Mesodermal cell (in vitro differentiated cells): ENCODE measurements at regions not wholly inside any gene's neighbourhood (a gene's known extent, or its start where the extent isn't known, plus 50 kb on each side); places are given as distances from the start of the nearest gene placed in this dataset.

Experiments used
- H3K27ac ChIP-seq: 2 replicates; pipeline ENCODE4 v1.7.0; 2013; ENCODE audit warnings: mild to moderate bottlenecking, low read depth, low read length, moderate library complexity; ENCODE audit not compliant: severe bottlenecking
- H3K36me3 ChIP-seq: 2 replicates; pipeline ENCODE4 v1.7.1; 2013; ENCODE audit warnings: mild to moderate bottlenecking, low read length, moderate library complexity; ENCODE audit not compliant: control insufficient read depth, insufficient read depth
- H3K4me1 ChIP-seq: one replicate; pipeline ENCODE4 v1.7.1; 2013; ENCODE audit warnings: mild to moderate bottlenecking, low read length; ENCODE audit not compliant: insufficient read depth, control insufficient read depth, poor library complexity, severe bottlenecking
- H3K4me3 ChIP-seq: 2 replicates; pipeline ENCODE4 v1.7.0; 2013; ENCODE audit warnings: low read length, control low read depth, mild to moderate bottlenecking; ENCODE audit not compliant: insufficient read depth, poor library complexity, severe bottlenecking; ENCODE audit errors: extremely low read depth
- H3K9me3 ChIP-seq: 2 replicates; pipeline ENCODE4 v1.7.1; 2013; ENCODE audit warnings: mild to moderate bottlenecking, low read length, moderate library complexity; ENCODE audit not compliant: control insufficient read depth
- WGBS, 2 experiments: methylation state at CpG; one replicate each; pipeline ENCODE4 v1.1.5; 2013; ENCODE audit warnings: missing lambda C conversion rate in 2 of 2; ENCODE audit not compliant: insufficient coverage in 2 of 2; 5-methylcytosine and 5-hydroxymethylcytosine counted together

GRCh38 chr10:4004990-4005389 lies 220.0 kb upstream of the KLF6 start:
- H3K36me3 ChIP-seq = no peaks in the 10 kb centered on the region
- H3K27ac ChIP-seq = no peak overlapping the region
- peaks cover 3% of the 10 kb centered on the region for H3K9me3 ChIP-seq
- 93 to 100% methylated on average over 3 to 8 of the region's 8 CpGs for WGBS, 2 experiments
- peaks cover 6% of the 10 kb centered on the region for H3K4me1 ChIP-seq
- H3K4me3 ChIP-seq = no peak overlapping the region

GRCh38 chr10:4004144-4004543 lies 219.1 kb upstream of the KLF6 start:
- no peaks in the 10 kb centered on the region for H3K36me3 ChIP-seq
- H3K27ac ChIP-seq = no peak overlapping the region
- peaks cover 6% of the 10 kb centered on the region for H3K4me1 ChIP-seq
- no peak overlapping the region for H3K4me3 ChIP-seq
- H3K9me3 ChIP-seq = peaks cover 3% of the 10 kb centered on the region
- 70 to 72% methylated on average over 4 of the region's 5 CpGs for WGBS, 2 experiments

GRCh38 chr10:4003348-4003973 lies 218.5 kb upstream of the KLF6 start:
- H3K36me3 ChIP-seq = no peaks in the 10 kb centered on the region
- 91 to 92% methylated on average over 4 to 6 of the region's 7 CpGs for WGBS, 2 experiments
- H3K9me3 ChIP-seq = peaks cover 3% of the 10 kb centered on the region
- no peak overlapping the region for H3K4me3 ChIP-seq
- peaks cover 6% of the 10 kb centered on the region for H3K4me1 ChIP-seq
- no peak overlapping the region for H3K27ac ChIP-seq

- peaks cover 6% of the 10 kb centered on the region for H3K4me1 ChIP-seq
- no peaks in the 10 kb centered on the region for H3K9me3 ChIP-seq
- H3K27ac ChIP-seq = no peak overlapping the region
- WGBS, 2 experiments = 100% methylated on average over 1 of the region's 2 CpGs; no CpG with 5 or more reads in 1 of the 2 experiments
- no peak overlapping the region for H3K4me3 ChIP-seq
- H3K36me3 ChIP-seq = no peaks in the 10 kb centered on the region
Measured at GRCh38 chr10:4001811-4002210, 216.8 kb upstream of the KLF6 start.

- H3K4me3 ChIP-seq = no peak overlapping the region
- WGBS, 2 experiments = no CpG with 5 or more reads among the region's 2 CpGs
- no peaks in the 10 kb centered on the region for H3K36me3 ChIP-seq
- no peaks in the 10 kb centered on the region for H3K9me3 ChIP-seq
- H3K4me1 ChIP-seq = peaks cover 10% of the 10 kb centered on the region
- H3K27ac ChIP-seq = no peak overlapping the region
Measured at GRCh38 chr10:3999642-4000041, 214.6 kb upstream of the KLF6 start.

GRCh38 chr10:3996697-3997096 lies 211.7 kb upstream of the KLF6 start:
- no peaks in the 10 kb centered on the region for H3K9me3 ChIP-seq
- H3K36me3 ChIP-seq = no peaks in the 10 kb centered on the region
- WGBS, 2 experiments = 100% methylated on average over 1 of the region's 4 CpGs
- no peak overlapping the region for H3K4me3 ChIP-seq
- peaks cover 14% of the 10 kb centered on the region for H3K4me1 ChIP-seq
- no peak overlapping the region for H3K27ac ChIP-seq

- Histone ChIP-seq H3K4me3 (no peak overlapping the region), H3K4me1 (peaks cover 14% of the 10 kb centered on the region), H3K27ac (no peak overlapping the region), H3K36me3 (no peaks in the 10 kb centered on the region), H3K9me3 (no peaks in the 10 kb centered on the region)
- 86 to 88% methylated on average over 2 of the region's 8 CpGs for WGBS, 2 experiments
Measured at GRCh38 chr10:3995302-3996210, 210.5 kb upstream of the KLF6 start.

- H3K9me3 ChIP-seq = no peaks in the 10 kb centered on the region
- H3K4me3 ChIP-seq = no peak overlapping the region
- 85 to 89% methylated on average over 16 of the region's 16 CpGs for WGBS, 2 experiments
Measured at GRCh38 chr10:3992382-3993178, 207.6 kb upstream of the KLF6 start.

GRCh38 chr10:3990307-3990706 lies 205.3 kb upstream of the KLF6 start:
- no peaks in the 10 kb centered on the region for H3K36me3 ChIP-seq
- no peaks in the 10 kb centered on the region for H3K9me3 ChIP-seq
- no peak overlapping the region for H3K4me3 ChIP-seq
- peaks cover 12% of the 10 kb centered on the region for H3K4me1 ChIP-seq
- 86 to 98% methylated on average over 5 of the region's 5 CpGs for WGBS, 2 experiments
- no peak overlapping the region for H3K27ac ChIP-seq

More at GRCh38 chr10:3992382-3993178, 207.6 kb upstream of the KLF6 start:
- Histone ChIP-seq H3K36me3 (no peaks in the 10 kb centered on the region), H3K4me1 (peaks cover 14% of the 10 kb centered on the region), H3K27ac (no peak overlapping the region)

- H3K4me1 ChIP-seq = peaks cover 4% of the 10 kb centered on the region
- H3K36me3 ChIP-seq = no peaks in the 10 kb centered on the region
- WGBS, 2 experiments = 96% methylated on average over 5 to 6 of the region's 9 CpGs
- H3K4me3 ChIP-seq = no peak overlapping the region
- no peak overlapping the region for H3K27ac ChIP-seq
- peaks cover 8% of the 10 kb centered on the region for H3K9me3 ChIP-seq
Measured at GRCh38 chr10:3987143-3987974, 202.3 kb upstream of the KLF6 start.
